ENCODE measurements at regions not wholly inside any gene's neighbourhood (a gene's known extent, or its start where the extent isn't known, plus 50 kb on each side); places are given as distances from the start of the nearest gene placed in this dataset.

DNA sequence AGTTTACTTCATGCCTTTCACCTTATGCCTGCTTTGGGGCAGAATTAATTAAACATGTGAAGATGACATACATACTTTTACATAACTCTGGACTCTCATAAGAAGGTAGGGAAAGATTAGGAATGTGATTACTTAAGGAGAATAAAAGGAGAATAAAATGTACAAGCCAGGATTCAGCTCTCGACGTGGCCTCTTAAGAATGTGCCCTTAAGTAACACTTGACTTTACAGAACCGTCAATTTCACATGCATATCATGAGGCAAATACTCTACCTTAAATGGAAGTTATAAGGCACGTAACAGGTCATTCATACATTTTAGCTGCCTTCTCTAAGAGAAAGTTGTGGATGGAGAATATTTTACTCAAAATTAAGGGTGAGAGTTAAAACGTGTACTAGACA lies 263.7 kb upstream of the LMCD1 start:
- FAIRE-seq = no peak
- no peak for TF ChIP-seq POLR2AphosphoS5 (IDR thresholded peaks at IDR 0.05; ENCODE audit: low read depth, low read length)
- TF ChIP-seq POLR2A (IDR thresholded peaks at IDR 0.05; ENCODE audit: low read depth, low read length) = no peak
- TF ChIP-seq TAF1 (IDR thresholded peaks at IDR 0.05; ENCODE audit: borderline replicate concordance, low read depth, low read length) = no peak

DNA sequence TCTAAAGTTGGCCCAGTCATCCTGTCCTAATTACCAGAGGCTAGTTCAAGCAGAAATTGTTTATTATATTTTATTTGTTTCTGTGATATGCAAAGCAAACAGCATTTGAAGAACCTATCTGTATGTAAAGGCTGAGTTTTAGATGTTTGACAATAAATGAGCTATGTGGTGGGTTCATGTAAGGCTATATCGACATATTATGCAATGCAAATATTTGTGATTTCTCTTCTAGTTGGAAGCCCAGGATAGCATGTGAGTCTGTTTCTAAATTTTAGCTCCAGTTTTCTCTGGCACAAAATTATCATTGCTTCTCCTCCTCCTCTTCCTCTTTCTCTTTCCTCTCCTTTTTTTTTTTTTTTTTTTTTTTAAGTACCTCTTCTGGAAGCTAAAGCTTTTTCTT lies 263.2 kb upstream of the LMCD1 start:
- FAIRE-seq = no peak
- DNase-seq (ENCODE audit: insufficient read length) = no peak
- TF ChIP-seq POLR2AphosphoS5 (IDR thresholded peaks at IDR 0.05; ENCODE audit: low read depth, low read length) (no peak), POLR2A (IDR thresholded peaks at IDR 0.05; ENCODE audit: low read depth, low read length) (no peak), TAF1 (IDR thresholded peaks at IDR 0.05; ENCODE audit: borderline replicate concordance, low read depth, low read length) (no peak)

More for the DNA sequence above, 263.7 kb upstream of the LMCD1 start:
- no peak for DNase-seq (ENCODE audit: insufficient read length)

DNA sequence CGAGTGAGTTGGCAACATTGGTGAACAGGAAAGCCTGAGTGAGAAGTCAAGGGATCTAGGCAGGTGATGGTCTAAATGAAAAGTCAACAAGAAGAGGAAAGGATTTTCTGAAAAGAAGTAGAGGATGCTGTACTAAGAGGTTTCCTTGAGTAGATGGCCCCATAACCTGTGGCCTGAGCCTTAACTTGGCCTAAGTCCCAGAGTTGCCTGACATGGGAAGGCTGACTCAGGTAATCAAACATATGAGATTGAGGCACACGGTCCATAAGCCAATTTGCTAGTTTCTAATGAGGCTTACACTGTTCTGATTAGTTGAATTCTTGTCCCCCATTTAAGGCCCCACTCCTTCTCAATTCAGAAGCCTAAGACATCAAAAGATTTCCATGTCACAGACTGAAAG lies 262.5 kb upstream of the LMCD1 start:
- TF ChIP-seq POLR2A (IDR thresholded peaks at IDR 0.05; ENCODE audit: low read depth, low read length) = no peak
- TF ChIP-seq TAF1 (IDR thresholded peaks at IDR 0.05; ENCODE audit: borderline replicate concordance, low read depth, low read length) = no peak
- no peak for TF ChIP-seq POLR2AphosphoS5 (IDR thresholded peaks at IDR 0.05; ENCODE audit: low read depth, low read length)
- no peak for DNase-seq (ENCODE audit: insufficient read length)
- no peak for FAIRE-seq

DNA sequence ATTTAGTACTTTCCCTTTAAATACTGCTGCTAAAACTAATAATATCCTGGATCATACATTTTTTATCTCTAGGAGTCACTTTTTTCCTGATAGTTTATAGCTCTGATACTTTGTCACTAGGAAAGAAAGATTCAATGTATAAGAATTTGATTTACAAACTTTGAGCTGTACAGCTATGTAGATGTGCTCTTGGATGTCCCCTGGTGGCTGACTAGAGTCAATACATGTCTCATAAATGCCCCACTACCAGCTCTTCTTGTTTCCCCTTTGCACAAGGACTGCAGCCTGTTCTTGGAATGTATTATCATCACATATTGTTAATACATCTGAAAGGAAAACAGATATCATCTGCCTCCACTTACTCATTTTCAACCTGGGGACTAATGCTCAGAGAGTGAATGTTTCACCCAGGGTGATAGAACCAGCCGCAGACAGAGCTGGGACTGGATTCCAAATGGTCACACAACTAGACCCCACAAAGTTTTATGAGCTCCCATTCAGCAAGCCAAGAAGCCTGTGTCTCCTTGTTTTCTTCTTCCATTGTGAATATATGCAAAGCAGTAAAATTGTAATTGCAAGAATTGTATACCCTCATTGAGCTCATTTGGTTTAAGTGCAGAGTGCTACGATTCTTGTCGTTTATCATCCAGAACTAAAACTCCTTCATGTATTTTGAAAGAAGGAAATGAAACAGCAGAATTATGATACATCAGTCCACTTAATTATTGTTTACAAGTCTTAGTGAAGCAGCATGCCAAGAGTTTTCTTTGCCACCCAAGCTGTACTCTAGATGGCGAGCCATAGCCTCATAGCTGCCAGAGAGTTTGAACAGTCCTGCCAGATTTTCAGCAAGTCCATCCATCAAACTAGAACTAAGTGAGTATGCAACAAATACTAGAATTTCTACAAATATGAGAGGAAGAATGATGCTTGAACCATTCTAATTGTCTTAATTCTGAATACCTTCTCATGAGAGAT lies 261.6 kb upstream of the LMCD1 start:
- peak; percentile 42 for FAIRE-seq
- no peak for TF ChIP-seq POLR2AphosphoS5 (IDR thresholded peaks at IDR 0.05; ENCODE audit: low read depth, low read length)
- no peak for TF ChIP-seq POLR2A (IDR thresholded peaks at IDR 0.05; ENCODE audit: low read depth, low read length)
- TF ChIP-seq TAF1 (IDR thresholded peaks at IDR 0.05; ENCODE audit: borderline replicate concordance, low read depth, low read length) = no peak
- no peak for DNase-seq (ENCODE audit: insufficient read length)

DNA sequence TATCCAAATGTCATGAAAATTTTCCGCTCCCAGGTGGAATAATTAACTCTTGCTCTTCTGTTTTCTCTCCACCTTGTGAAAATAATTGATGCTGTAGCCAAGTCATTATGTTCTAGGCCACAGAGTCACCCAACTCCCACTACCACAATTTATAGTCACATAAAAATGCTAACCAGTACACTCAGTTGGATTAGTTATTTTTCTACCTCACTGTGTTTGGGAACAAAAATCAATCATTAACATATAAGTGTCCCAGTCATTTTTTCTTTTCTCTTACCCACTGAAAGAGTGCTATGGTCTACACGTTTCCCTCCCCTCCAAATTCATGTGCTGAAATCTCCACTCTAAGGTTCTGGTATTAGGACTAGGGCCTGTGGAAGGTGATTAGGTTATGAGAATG lies 255.6 kb upstream of the LMCD1 start:
- FAIRE-seq (no peak), DNase-seq (ENCODE audit: insufficient read length) (no peak)
- no peak for TF ChIP-seq TAF1 (IDR thresholded peaks at IDR 0.05; ENCODE audit: borderline replicate concordance, low read depth, low read length)
- no peak for TF ChIP-seq POLR2AphosphoS5 (IDR thresholded peaks at IDR 0.05; ENCODE audit: low read depth, low read length)
- no peak for TF ChIP-seq POLR2A (IDR thresholded peaks at IDR 0.05; ENCODE audit: low read depth, low read length)

DNA sequence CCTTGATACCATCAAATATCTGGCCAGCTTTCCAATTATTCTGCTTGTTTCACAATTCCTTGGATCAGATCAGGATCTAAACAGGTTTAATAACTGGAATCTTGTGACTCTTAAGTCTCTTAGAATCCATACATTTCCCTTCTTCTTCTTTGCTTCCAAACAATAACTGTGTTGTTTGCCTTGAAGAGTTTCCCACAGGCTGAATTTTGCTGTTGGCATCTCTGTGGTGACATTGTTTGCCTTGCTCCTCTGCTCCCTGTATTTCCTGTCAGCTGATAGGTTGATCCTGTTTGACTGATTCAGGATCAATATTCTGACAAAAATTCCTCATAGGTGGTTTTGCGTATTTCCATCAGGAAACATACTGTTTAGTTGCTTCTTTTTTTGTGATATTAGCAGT lies 248.4 kb upstream of the LMCD1 start:
- FAIRE-seq = no peak
- no peak for DNase-seq (ENCODE audit: insufficient read length)
- TF ChIP-seq POLR2A (IDR thresholded peaks at IDR 0.05; ENCODE audit: low read depth, low read length) = no peak
- no peak for TF ChIP-seq POLR2AphosphoS5 (IDR thresholded peaks at IDR 0.05; ENCODE audit: low read depth, low read length)
- no peak for TF ChIP-seq TAF1 (IDR thresholded peaks at IDR 0.05; ENCODE audit: borderline replicate concordance, low read depth, low read length)

DNA sequence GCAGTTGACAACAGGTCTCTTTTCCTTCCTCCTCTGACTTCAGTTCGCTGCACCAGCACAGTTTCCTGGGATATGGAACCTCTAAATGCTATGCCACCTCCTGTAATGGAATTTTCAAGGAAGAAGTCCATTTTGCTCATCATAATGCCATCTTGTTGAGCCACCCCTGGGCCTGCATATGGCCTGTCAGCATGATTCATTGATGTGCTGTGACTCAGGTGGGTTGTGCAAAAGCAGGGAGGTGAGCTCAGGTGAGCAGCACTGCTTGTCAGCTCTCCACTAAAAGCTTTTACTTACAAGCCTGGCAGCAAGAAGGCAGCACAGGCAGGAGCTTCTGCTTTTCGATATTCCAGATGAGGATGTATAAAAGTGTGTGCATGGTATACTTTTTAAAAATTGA lies 247.1 kb upstream of the LMCD1 start:
- FAIRE-seq = no peak
- no peak for DNase-seq (ENCODE audit: insufficient read length)
- TF ChIP-seq TAF1 (IDR thresholded peaks at IDR 0.05; ENCODE audit: borderline replicate concordance, low read depth, low read length) = no peak
- TF ChIP-seq POLR2A (IDR thresholded peaks at IDR 0.05; ENCODE audit: low read depth, low read length) = no peak
- no peak for TF ChIP-seq POLR2AphosphoS5 (IDR thresholded peaks at IDR 0.05; ENCODE audit: low read depth, low read length)

DNA sequence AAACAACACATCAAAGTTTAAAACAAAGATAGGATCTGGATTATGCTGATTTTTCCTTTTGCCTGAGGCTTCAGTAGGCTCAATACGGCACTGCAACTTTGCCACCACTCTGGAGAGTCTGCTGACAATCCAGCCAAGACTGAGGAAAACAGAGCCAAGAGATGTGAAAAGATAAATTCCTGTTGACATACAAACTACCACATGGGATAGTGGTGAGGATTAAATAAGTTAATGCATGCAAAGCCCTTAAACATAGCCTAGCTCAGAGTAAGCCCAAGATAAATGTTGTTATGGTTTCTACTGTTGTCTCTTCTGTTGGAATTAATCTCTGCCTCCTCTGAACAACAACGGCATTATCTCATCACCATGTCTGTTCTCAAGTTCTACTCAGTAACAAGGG lies 245.9 kb upstream of the LMCD1 start:
- TF ChIP-seq POLR2A (IDR thresholded peaks at IDR 0.05; ENCODE audit: low read depth, low read length) = no peak
- no peak for TF ChIP-seq POLR2AphosphoS5 (IDR thresholded peaks at IDR 0.05; ENCODE audit: low read depth, low read length)
- TF ChIP-seq TAF1 (IDR thresholded peaks at IDR 0.05; ENCODE audit: borderline replicate concordance, low read depth, low read length) = no peak
- DNase-seq (ENCODE audit: insufficient read length) (no peak), FAIRE-seq (no peak)

DNA sequence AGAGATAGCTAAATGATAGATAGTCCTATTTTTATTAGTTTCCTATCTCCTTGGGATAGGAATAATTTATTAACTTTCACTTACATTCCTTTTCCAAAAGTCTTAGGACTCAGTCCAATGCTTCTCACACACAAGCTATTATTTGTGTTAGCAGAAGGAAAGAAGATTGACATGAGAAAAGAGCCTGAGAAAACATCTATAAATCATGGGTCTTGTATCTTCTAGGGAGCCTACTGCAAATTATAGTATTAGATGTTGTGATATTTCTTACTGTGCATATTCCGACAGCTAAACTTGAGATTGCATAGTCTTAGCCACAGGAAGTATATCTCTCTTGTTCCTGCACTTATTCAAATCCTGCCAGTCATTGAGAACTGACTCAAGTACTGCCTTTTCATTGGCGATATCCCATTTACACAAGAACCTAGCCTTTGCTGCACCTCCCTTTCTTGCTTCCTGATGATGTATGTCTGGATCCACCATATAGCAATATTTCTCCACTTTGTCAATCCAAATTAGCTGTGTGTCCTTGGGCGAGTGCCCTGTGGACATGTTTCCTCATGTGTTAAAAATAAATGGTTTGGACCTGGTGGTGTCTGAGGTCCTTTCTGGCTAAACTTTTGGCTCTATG lies 245.1 kb upstream of the LMCD1 start:
- FAIRE-seq (no peak), DNase-seq (ENCODE audit: insufficient read length) (no peak)
- TF ChIP-seq TAF1 (IDR thresholded peaks at IDR 0.05; ENCODE audit: borderline replicate concordance, low read depth, low read length) = no peak
- no peak for TF ChIP-seq POLR2AphosphoS5 (IDR thresholded peaks at IDR 0.05; ENCODE audit: low read depth, low read length)
- no peak for TF ChIP-seq POLR2A (IDR thresholded peaks at IDR 0.05; ENCODE audit: low read depth, low read length)

DNA sequence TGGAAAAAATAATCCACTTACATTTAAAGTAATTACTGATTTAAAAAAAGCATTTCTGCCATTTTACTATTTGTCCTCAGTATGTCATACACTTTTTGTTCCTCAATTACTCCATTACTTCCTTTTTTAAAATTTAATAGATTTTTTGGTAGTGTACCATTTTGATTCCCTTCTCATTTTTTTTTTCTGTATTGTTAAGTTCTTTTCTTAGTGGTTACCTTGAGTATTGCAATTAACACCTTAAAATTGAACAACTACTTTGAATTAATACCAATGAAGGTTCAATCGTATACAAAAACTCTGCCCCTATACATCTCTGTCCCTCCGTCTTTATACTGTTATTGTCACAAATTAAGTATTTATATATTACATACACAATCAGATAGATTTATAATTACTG lies 240.6 kb upstream of the LMCD1 start:
- TF ChIP-seq POLR2A (IDR thresholded peaks at IDR 0.05; ENCODE audit: low read depth, low read length) (no peak), POLR2AphosphoS5 (IDR thresholded peaks at IDR 0.05; ENCODE audit: low read depth, low read length) (no peak), TAF1 (IDR thresholded peaks at IDR 0.05; ENCODE audit: borderline replicate concordance, low read depth, low read length) (no peak)
- no peak for DNase-seq (ENCODE audit: insufficient read length)
- no peak for FAIRE-seq

DNA sequence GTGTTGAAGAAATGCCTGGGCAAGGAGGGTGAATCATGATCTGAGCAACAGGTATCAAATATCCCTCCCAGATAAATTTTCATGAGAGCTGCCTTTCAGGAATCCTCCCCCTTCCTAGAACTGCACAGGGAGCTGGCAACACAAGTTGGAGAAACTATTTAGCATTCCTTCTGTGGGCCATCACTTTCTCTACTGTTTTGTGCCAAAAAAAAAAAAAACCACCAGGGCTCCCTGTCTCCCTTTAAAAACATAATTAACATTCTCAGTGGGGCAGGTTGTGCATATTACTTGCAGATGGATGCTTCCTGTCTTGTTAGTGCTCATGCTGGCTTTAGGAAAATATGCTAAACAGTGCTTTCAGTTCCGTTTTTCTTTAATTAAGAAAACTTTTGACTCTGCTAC lies 234.9 kb upstream of the LMCD1 start:
- TF ChIP-seq POLR2AphosphoS5 (IDR thresholded peaks at IDR 0.05; ENCODE audit: low read depth, low read length) = no peak
- DNase-seq (ENCODE audit: insufficient read length) (no peak), FAIRE-seq (no peak)

DNA sequence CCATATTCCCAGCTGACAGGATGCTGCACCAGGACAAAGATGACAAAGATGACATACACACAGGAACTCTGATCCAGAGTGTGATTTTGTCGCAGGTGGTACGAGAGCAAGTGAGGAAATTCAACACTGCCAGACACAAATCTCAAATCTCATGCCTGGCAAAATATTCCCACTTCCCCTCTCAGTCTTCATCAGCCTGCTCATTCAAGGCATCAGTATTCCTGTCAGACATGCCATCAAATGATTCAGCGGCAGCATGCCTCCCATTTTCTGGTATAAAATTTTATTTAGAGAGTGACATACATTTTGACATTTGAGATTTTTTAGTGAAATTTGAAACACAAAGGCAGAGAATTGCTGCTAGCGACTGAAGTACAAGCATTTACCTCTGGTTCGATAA lies 228.1 kb upstream of the LMCD1 start:
- TF ChIP-seq POLR2AphosphoS5 (IDR thresholded peaks at IDR 0.05; ENCODE audit: low read depth, low read length) = no peak
- TF ChIP-seq POLR2A (IDR thresholded peaks at IDR 0.05; ENCODE audit: low read depth, low read length) = no peak
- no peak for TF ChIP-seq TAF1 (IDR thresholded peaks at IDR 0.05; ENCODE audit: borderline replicate concordance, low read depth, low read length)
- no peak for DNase-seq (ENCODE audit: insufficient read length)
- FAIRE-seq = no peak
